ENCODE measurements at regions not wholly inside any gene's neighbourhood (a gene's known extent, or its start where the extent isn't known, plus 50 kb on each side); places are given as distances from the start of the nearest gene placed in this dataset.

DNA sequence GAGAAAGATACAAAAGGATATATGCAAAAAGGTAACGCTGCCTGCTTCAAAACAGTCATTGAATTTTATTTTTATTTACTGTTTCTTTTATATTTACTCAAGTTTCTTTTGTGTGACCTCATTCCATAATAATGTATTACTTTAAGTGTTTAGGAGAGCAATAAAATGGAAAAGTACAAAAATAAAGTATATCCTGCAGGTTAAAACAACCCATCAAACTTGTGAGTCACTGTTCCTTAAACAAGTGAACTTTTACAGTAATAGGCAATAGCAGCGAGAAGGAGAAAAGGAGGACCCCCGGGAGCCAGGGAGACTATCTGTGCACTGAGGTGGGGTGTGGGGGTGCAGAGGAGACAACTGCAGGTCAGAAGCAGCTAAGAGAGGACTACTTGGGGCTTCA lies 124.5 kb downstream of the EN1 start:
- Histone ChIP-seq H3K36me3 (no peaks in the 10 kb centered on the region), H3K4me3 (no peak overlapping the region), H3K27me3 (peaks cover 0 to 5% (median 0%) of the 10 kb centered on the region in 4 donors), H3K27ac (replicated peaks in 1 of 4) (no peak overlapping the region), H3K9me3 (peaks cover 0 to 11% (median 10%) of the 10 kb centered on the region in 4 donors), H3K4me1 (no peaks in the 10 kb centered on the region)
- DNase-seq (ENCODE audit: extremely low spot score) = no peak
- 87% methylated on average over 3 of the region's 3 CpGs for WGBS
- intact Hi-C loops (cut with DNase I) = no loop called here
- TF ChIP-seq EP300 (IDR thresholded peaks at IDR 0.05) = no peak
- TF ChIP-seq, protein P1, sequence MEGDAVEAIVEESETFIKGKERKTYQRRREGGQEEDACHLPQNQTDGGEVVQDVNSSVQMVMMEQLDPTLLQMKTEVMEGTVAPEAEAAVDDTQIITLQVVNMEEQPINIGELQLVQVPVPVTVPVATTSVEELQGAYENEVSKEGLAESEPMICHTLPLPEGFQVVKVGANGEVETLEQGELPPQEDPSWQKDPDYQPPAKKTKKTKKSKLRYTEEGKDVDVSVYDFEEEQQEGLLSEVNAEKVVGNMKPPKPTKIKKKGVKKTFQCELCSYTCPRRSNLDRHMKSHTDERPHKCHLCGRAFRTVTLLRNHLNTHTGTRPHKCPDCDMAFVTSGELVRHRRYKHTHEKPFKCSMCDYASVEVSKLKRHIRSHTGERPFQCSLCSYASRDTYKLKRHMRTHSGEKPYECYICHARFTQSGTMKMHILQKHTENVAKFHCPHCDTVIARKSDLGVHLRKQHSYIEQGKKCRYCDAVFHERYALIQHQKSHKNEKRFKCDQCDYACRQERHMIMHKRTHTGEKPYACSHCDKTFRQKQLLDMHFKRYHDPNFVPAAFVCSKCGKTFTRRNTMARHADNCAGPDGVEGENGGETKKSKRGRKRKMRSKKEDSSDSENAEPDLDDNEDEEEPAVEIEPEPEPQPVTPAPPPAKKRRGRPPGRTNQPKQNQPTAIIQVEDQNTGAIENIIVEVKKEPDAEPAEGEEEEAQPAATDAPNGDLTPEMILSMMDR (IDR thresholded peaks at IDR 0.05) = no peak
- TF ChIP-seq POLR2AphosphoS5 (IDR thresholded peaks at IDR 0.05) = no peak
- TF ChIP-seq POLR2A (IDR thresholded peaks at IDR 0.05; ENCODE audit: low read depth) = no peak

DNA sequence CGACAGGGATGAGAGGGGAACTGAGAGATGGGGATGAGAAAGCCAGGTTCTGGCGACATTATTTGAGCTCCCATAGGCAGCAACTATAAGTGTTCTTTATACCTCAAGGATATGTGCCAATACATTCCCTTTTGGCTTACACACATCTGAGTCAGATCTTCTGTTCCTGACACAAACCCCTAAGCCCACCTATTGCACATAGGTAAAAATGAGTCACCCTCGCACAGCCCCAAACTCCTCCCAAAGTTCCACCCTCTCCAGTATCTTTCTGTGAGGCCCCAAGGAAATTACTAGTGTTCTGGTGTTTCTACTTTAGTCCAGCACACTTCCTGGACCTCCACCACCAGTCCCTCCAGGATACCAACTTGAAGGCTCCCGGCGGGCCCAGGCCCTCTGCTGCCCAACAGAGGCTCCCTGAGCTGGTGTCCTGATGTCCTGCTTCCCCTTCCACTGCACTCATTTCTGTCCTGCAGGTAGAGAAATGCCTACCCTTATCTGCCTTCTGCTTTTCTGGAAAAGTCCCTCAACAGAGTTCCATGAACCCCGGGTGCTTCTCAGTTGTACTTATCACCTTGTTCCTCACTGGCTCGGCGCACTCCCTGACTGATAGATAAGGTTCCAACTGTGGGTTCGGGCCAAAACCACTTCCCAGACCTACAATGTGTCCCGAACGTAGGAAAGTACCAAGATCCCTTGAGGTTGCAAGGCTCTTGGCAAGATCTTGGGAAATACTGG lies 125.5 kb downstream of the EN1 start:
- Histone ChIP-seq H3K9me3 (peaks cover 0 to 1% (median under 1%) of the 10 kb centered on the region in 4 donors), H3K27ac (replicated peaks in 1 of 4) (no peak overlapping the region), H3K4me1 (no peaks in the 10 kb centered on the region), H3K27me3 (peaks cover 0 to 5% (median 0%) of the 10 kb centered on the region in 4 donors), H3K36me3 (no peaks in the 10 kb centered on the region), H3K4me3 (no peak overlapping the region)
- 79% methylated on average over 11 of the region's 11 CpGs for WGBS
- intact Hi-C loops (cut with DNase I) = no loop called here
- no peak for DNase-seq (ENCODE audit: extremely low spot score)
- TF ChIP-seq, protein P1 (IDR thresholded peaks at IDR 0.05) = no peak
- TF ChIP-seq POLR2A (IDR thresholded peaks at IDR 0.05; ENCODE audit: low read depth) (no peak), EP300 (IDR thresholded peaks at IDR 0.05) (no peak), POLR2AphosphoS5 (IDR thresholded peaks at IDR 0.05) (no peak)

DNA sequence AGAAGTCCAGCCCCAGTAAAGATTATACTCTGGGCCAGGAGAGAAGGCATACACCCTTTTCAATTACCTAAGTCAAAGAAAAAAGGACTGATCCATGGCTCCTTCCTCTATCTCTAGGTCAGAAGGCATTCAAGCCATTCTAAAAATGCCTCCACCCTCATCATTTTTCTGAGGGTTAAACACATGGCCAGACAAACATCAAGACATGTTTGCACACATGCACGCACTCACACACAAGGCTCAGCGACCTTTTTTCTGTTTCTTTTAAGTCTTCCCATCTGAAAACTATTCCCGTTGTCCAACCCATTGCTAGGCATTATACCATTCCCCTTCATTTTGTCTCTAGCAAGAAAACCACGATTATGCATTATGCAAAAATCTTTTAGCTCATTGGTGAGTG lies 126.6 kb downstream of the EN1 start:
- no peak overlapping the region for H3K27ac ChIP-seq (replicated peaks in 1 of 4)
- no peaks in the 10 kb centered on the region for H3K4me1 ChIP-seq
- no peak overlapping the region for H3K4me3 ChIP-seq
- H3K36me3 ChIP-seq = no peaks in the 10 kb centered on the region
- no peak for DNase-seq (ENCODE audit: extremely low spot score)
- H3K9me3 ChIP-seq = no peaks in the 10 kb centered on the region
- intact Hi-C loops (cut with DNase I) = no loop called here
- 89% methylated on average over 4 of the region's 4 CpGs for WGBS
- TF ChIP-seq, protein P1 (IDR thresholded peaks at IDR 0.05) = no peak
- TF ChIP-seq POLR2AphosphoS5 (IDR thresholded peaks at IDR 0.05) = no peak
- TF ChIP-seq EP300 (IDR thresholded peaks at IDR 0.05) = no peak
- no peak for TF ChIP-seq POLR2A (IDR thresholded peaks at IDR 0.05; ENCODE audit: low read depth)
- peaks cover 0 to 5% (median 0%) of the 10 kb centered on the region in 4 donors for H3K27me3 ChIP-seq

DNA sequence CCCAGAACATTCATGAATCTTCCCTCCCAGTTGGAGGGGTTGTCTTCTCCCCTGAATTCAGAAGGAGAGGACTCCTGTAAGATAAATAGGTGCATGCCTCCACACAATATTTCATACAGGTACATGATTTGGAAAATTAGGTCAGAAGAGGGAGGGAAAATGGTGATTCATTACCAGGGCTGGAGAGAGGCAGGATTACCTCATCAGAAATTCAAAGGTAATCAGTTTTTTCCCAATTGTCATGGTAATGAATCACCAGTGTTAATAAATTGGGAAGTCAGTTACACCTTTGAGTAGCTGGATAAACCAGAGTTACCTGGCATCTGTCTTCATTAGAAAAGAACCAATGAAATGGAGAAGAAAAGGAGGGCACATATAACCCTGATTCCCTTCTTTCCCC lies 128.5 kb downstream of the EN1 start:
- no peaks in the 10 kb centered on the region for H3K36me3 ChIP-seq
- no peaks in the 10 kb centered on the region for H3K9me3 ChIP-seq
- intact Hi-C loops (cut with DNase I) = no loop called here
- H3K27ac ChIP-seq (replicated peaks in 1 of 4) = no peak overlapping the region
- no peak for DNase-seq (ENCODE audit: extremely low spot score)
- TF ChIP-seq EP300 (IDR thresholded peaks at IDR 0.05) = no peak
- no peak for TF ChIP-seq POLR2A (IDR thresholded peaks at IDR 0.05; ENCODE audit: low read depth)
- TF ChIP-seq, protein P1 (IDR thresholded peaks at IDR 0.05) = no peak
- no peak for TF ChIP-seq POLR2AphosphoS5 (IDR thresholded peaks at IDR 0.05)
- peaks cover 0 to 5% (median 0%) of the 10 kb centered on the region in 4 donors for H3K27me3 ChIP-seq
- no peaks in the 10 kb centered on the region for H3K4me1 ChIP-seq
- H3K4me3 ChIP-seq = no peak overlapping the region

DNA sequence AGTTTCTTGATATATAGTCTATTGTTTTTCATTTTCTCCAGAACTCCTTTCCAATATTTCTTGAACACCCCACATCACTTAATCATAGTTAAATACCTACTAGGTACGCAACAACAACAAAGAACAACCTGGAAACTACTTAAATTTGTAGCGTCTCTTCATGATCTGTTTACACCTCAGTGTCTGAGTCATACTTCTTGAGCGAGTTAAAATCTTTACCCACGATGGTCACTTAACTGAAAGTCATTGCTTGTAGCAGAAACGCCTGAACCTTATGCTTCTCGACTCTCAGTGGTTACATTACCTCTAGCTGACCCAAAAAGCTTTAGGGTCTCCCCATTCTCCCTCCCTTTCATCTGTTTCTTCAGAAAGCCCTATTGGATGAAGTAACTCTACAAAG lies 131.3 kb downstream of the EN1 start:
- WGBS = 91% methylated on average over 6 of the region's 6 CpGs
- no peaks in the 10 kb centered on the region for H3K4me1 ChIP-seq
- intact Hi-C loops (cut with DNase I) = no loop called here
- TF ChIP-seq, protein P1 (IDR thresholded peaks at IDR 0.05) = no peak
- TF ChIP-seq POLR2AphosphoS5 (IDR thresholded peaks at IDR 0.05) (no peak), EP300 (IDR thresholded peaks at IDR 0.05) (no peak), POLR2A (IDR thresholded peaks at IDR 0.05; ENCODE audit: low read depth) (no peak)
- DNase-seq (ENCODE audit: extremely low spot score) = no peak
- H3K9me3 ChIP-seq = no peaks in the 10 kb centered on the region
- no peak overlapping the region for H3K4me3 ChIP-seq
- no peaks in the 10 kb centered on the region for H3K36me3 ChIP-seq
- H3K27me3 ChIP-seq = no peaks in the 10 kb centered on the region
- H3K27ac ChIP-seq (replicated peaks in 1 of 4) = no peak overlapping the region

All from esophagus muscularis mucosa (tissue), 4 donors.